ENCODE measurements at regions not wholly inside any gene's neighbourhood (a gene's known extent, or its start where the extent isn't known, plus 50 kb on each side); places are given as distances from the start of the nearest gene placed in this dataset.

GRCh38 chr20:6577451-6577850 is 190.0 kb upstream of the BMP2 start:
- no peak for TF ChIP-seq CTCF (conservative IDR thresholded peaks at IDR 0.05)

GRCh38 chr20:6576726-6577125 is 190.8 kb upstream of the BMP2 start:
- TF ChIP-seq CTCF (conservative IDR thresholded peaks at IDR 0.05), result no peak
- H3K27ac ChIP-seq, result no peak overlapping the region

More at GRCh38 chr20:6577451-6577850, 190.0 kb upstream of the BMP2 start:
- H3K27ac ChIP-seq, result no peak overlapping the region

GRCh38 chr20:6575912-6576401 is 191.5 kb upstream of the BMP2 start:
- no peak for TF ChIP-seq CTCF (conservative IDR thresholded peaks at IDR 0.05)
- H3K27ac ChIP-seq, result no peak overlapping the region

- no peak overlapping the region for H3K27ac ChIP-seq
- no peak for TF ChIP-seq CTCF (conservative IDR thresholded peaks at IDR 0.05)
Observed at GRCh38 chr20:6566821-6567220, 200.7 kb upstream of the BMP2 start.

GRCh38 chr20:6562111-6562510 is 205.4 kb upstream of the BMP2 start:
- H3K27ac ChIP-seq, result no peak overlapping the region
- TF ChIP-seq CTCF (conservative IDR thresholded peaks at IDR 0.05), result no peak

GRCh38 chr20:6560978-6561377 is 206.5 kb upstream of the BMP2 start:
- no peak for TF ChIP-seq CTCF (conservative IDR thresholded peaks at IDR 0.05)
- H3K27ac ChIP-seq, result no peak overlapping the region

GRCh38 chr20:6559791-6560190 is 207.7 kb upstream of the BMP2 start:
- no peak for TF ChIP-seq CTCF (conservative IDR thresholded peaks at IDR 0.05)
- no peak overlapping the region for H3K27ac ChIP-seq
